DOHH2 (cell line): ENCODE measurements at regions not wholly inside any gene's neighbourhood (a gene's known extent, or its start where the extent isn't known, plus 50 kb on each side); places are given as distances from the start of the nearest gene placed in this dataset.

ENCODE experiments used
- H3F3A ChIP-seq: fragments of 200-600 bp; sonication (generic), shearing (Covaris generic); 2 replicates; pipeline ENCODE4 v1.6.0; 2016; ENCODE audit warnings: antibody characterized with exemption, mild to moderate bottlenecking; ENCODE audit not compliant: control insufficient read depth, insufficient read depth
- H3K27ac ChIP-seq: fragments of 200-600 bp; sonication (generic); 2 replicates; pipeline ENCODE4 v1.5.1; 2014; ENCODE audit warnings: low read depth, mild to moderate bottlenecking, low read length, moderate library complexity
- H3K27me3 ChIP-seq: fragments of 200-600 bp; sonication (generic); 2 replicates; pipeline ENCODE4 v1.6.1; 2014; ENCODE audit warnings: mild to moderate bottlenecking, low read length, mixed read lengths; ENCODE audit not compliant: control insufficient read depth
- H3K36me3 ChIP-seq: fragments of 200-600 bp; sonication (generic); 2 replicates; pipeline ENCODE4 v1.6.1; 2014; ENCODE audit warnings: mild to moderate bottlenecking, low read length, moderate library complexity, mixed read lengths; ENCODE audit not compliant: control insufficient read depth
- H3K4me1 ChIP-seq: fragments of 200-600 bp; sonication (generic); 2 replicates; pipeline ENCODE4 v1.6.1; 2014; ENCODE audit warnings: mild to moderate bottlenecking, low read length, mixed read lengths; ENCODE audit not compliant: control insufficient read depth
- H3K4me2 ChIP-seq: fragments of 200-600 bp; sonication (generic); 2 replicates; pipeline ENCODE4 v1.6.0; 2014; ENCODE audit warnings: mild to moderate bottlenecking, low read length, moderate library complexity
- H3K4me3 ChIP-seq: fragments of 200-600 bp; sonication (generic); 2 replicates; pipeline ENCODE4 v1.5.1; 2014; ENCODE audit warnings: mild to moderate bottlenecking, low read length, mixed read lengths
- H3K79me2 ChIP-seq: fragments of 200-600 bp; sonication (generic); 2 replicates; pipeline ENCODE4 v1.6.1; 2014; ENCODE audit warnings: mild to moderate bottlenecking, low read length, mixed read lengths; ENCODE audit not compliant: control insufficient read depth
- H3K9me2 ChIP-seq: fragments of 200-600 bp; sonication (generic); replicated peaks from 2 replicates; pipeline ENCODE4 v1.6.1; 2014; ENCODE audit warnings: mild to moderate bottlenecking, low read length, mixed read lengths; ENCODE audit not compliant: control insufficient read depth
- H3K9me3 ChIP-seq: fragments of 200-600 bp; sonication (generic); 2 replicates; pipeline ENCODE4 v1.6.1; 2014; ENCODE audit warnings: antibody characterized with exemption, low read length, mixed read lengths; ENCODE audit not compliant: control insufficient read depth, insufficient read depth
- H4K20me1 ChIP-seq: fragments of 200-600 bp; sonication (generic); 2 replicates; pipeline ENCODE4 v1.6.0; 2014; ENCODE audit warnings: low read depth, mild to moderate bottlenecking, antibody characterized with exemption, low read length, moderate library complexity; ENCODE audit not compliant: control insufficient read depth, insufficient read depth
- CTCF ChIP-seq: fragments of 200-600 bp; sonication (generic); IDR thresholded peaks from one replicate; pipeline ENCODE4 v1.5.1; 2014; ENCODE audit warnings: antibody characterized with exemption, mild to moderate bottlenecking, low read depth, low read length; ENCODE audit not compliant: poor library complexity, severe bottlenecking
- EZH2phosphoT487 ChIP-seq: fragments of 200-600 bp; sonication (generic); IDR thresholded peaks from 2 replicates; pipeline ENCODE4 v1.6.1; 2017; ENCODE audit warnings: borderline replicate concordance, mild to moderate bottlenecking, antibody characterized with exemption, low read length, moderate library complexity, mixed read lengths

GRCh38 chr6:113654396-113654795 lies 202.7 kb upstream of the MARCKS start:
- H4K20me1 ChIP-seq: no peaks in the 10 kb centered on the region
- H3K9me2 ChIP-seq: no peaks in the 10 kb centered on the region
- no peak overlapping the region for H3K27ac ChIP-seq
- no peak overlapping the region for H3K4me3 ChIP-seq
- no peak for TF ChIP-seq EZH2phosphoT487
- TF ChIP-seq CTCF: no peak
- no peaks in the 10 kb centered on the region for H3F3A ChIP-seq
- H3K27me3 ChIP-seq: no peaks in the 10 kb centered on the region
- H3K79me2 ChIP-seq: no peaks in the 10 kb centered on the region
- H3K36me3 ChIP-seq: no peaks in the 10 kb centered on the region
- H3K4me1 ChIP-seq: peaks cover 11% of the 10 kb centered on the region
- no peak overlapping the region for H3K4me2 ChIP-seq
- no peaks in the 10 kb centered on the region for H3K9me3 ChIP-seq

- peaks cover 11% of the 10 kb centered on the region for H3K4me1 ChIP-seq
- H3K4me3 ChIP-seq: no peak overlapping the region
- H3K9me3 ChIP-seq: no peaks in the 10 kb centered on the region
- TF ChIP-seq CTCF (no peak), EZH2phosphoT487 (no peak)
- H3K27me3 ChIP-seq: no peaks in the 10 kb centered on the region
- H4K20me1 ChIP-seq: no peaks in the 10 kb centered on the region
- no peaks in the 10 kb centered on the region for H3K79me2 ChIP-seq
- H3K27ac ChIP-seq: no peak overlapping the region
- no peak overlapping the region for H3K4me2 ChIP-seq
- no peaks in the 10 kb centered on the region for H3F3A ChIP-seq
- no peaks in the 10 kb centered on the region for H3K36me3 ChIP-seq
- no peaks in the 10 kb centered on the region for H3K9me2 ChIP-seq
Measured at GRCh38 chr6:113655761-113656160, 201.4 kb upstream of the MARCKS start.

- no peak overlapping the region for H3K4me2 ChIP-seq
- peaks cover 16% of the 10 kb centered on the region for H3K4me1 ChIP-seq
- no peaks in the 10 kb centered on the region; the same call in 1 of the 2 replicates for H3K9me2 ChIP-seq
- no peak overlapping the region for H3K4me3 ChIP-seq
- TF ChIP-seq CTCF (no peak), EZH2phosphoT487 (no peak)
- H3K27me3 ChIP-seq: 0 out of 2 replicates have a peak, but pooled peaks cover 2% of the 10 kb centered on the region
- H3K36me3 ChIP-seq: no peaks in the 10 kb centered on the region
- H3K27ac ChIP-seq: no peak overlapping the region
- no peaks in the 10 kb centered on the region for H3K79me2 ChIP-seq
- no peaks in the 10 kb centered on the region for H3F3A ChIP-seq
- H4K20me1 ChIP-seq: no peaks in the 10 kb centered on the region
- H3K9me3 ChIP-seq: no peaks in the 10 kb centered on the region
Measured at GRCh38 chr6:113659762-113660404, 197.3 kb upstream of the MARCKS start.
